ENCODE measurements at regions not wholly inside any gene's neighbourhood (a gene's known extent, or its start where the extent isn't known, plus 50 kb on each side); places are given as distances from the start of the nearest gene placed in this dataset.

DNA sequence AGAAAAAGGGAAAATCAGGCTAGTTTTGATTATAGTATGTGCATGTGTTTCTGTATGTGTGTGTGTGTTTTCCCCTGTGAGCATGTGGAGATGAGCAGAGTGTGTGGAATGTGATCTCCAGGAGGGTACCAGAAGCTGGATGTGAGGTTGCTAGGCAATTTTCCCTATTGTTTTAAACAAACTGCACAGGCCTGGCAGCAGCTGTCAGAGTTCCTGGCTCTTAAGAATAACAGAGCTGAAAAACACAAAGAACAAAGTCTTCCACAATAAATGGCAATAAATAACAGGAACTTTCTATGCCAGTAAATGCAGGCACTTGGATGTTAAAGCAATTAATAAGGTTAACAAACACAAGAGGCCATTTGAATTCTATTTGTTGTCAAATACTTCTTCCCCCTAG is 344.6 kb upstream of the CTSO start:
- H3K9me2 ChIP-seq (ENCODE audit: insufficient read depth, low read length), result no peaks in the 10 kb centered on the region
- intact Hi-C loops (cut with micrococcal nuclease; ENCODE audit: unreplicated experiment), result no loop called here
- no peaks in the 10 kb centered on the region for H3K9me3 ChIP-seq (ENCODE audit: low read length)
- TF ChIP-seq, protein P1, sequence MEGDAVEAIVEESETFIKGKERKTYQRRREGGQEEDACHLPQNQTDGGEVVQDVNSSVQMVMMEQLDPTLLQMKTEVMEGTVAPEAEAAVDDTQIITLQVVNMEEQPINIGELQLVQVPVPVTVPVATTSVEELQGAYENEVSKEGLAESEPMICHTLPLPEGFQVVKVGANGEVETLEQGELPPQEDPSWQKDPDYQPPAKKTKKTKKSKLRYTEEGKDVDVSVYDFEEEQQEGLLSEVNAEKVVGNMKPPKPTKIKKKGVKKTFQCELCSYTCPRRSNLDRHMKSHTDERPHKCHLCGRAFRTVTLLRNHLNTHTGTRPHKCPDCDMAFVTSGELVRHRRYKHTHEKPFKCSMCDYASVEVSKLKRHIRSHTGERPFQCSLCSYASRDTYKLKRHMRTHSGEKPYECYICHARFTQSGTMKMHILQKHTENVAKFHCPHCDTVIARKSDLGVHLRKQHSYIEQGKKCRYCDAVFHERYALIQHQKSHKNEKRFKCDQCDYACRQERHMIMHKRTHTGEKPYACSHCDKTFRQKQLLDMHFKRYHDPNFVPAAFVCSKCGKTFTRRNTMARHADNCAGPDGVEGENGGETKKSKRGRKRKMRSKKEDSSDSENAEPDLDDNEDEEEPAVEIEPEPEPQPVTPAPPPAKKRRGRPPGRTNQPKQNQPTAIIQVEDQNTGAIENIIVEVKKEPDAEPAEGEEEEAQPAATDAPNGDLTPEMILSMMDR (conservative IDR thresholded peaks at IDR 0.05; ENCODE audit: low read length), result no peak
- no peaks in the 10 kb centered on the region for H3K36me3 ChIP-seq (ENCODE audit: insufficient read depth, low read length)
- H3K27ac ChIP-seq (ENCODE audit: low read depth, low read length, poor library complexity, severe bottlenecking), result no peak overlapping the region
- no peak for DNase-seq (ENCODE audit: low spot score)
- ChIA-PET CTCF (ENCODE audit: unreplicated experiment) (no interaction called here), POLR2A (no interaction called here)
- H3K4me2 ChIP-seq (ENCODE audit: low read length), result no peak overlapping the region
- H4K20me1 ChIP-seq (ENCODE audit: insufficient read depth, low read length), result no peaks in the 10 kb centered on the region
- no peaks in the 10 kb centered on the region for H3K79me2 ChIP-seq (ENCODE audit: insufficient read depth, low read depth, low read length)
- H3K4me3 ChIP-seq (ENCODE audit: low read depth, low read length, poor library complexity, severe bottlenecking), result no peak overlapping the region
- no TSS peak for BruUV-seq (replicated peaks)
- no peak overlapping the region for H2AFZ ChIP-seq (ENCODE audit: low read length)
- H3K4me1 ChIP-seq (ENCODE audit: insufficient read depth, low read length, poor library complexity, severe bottlenecking), result no peaks in the 10 kb centered on the region

DNA sequence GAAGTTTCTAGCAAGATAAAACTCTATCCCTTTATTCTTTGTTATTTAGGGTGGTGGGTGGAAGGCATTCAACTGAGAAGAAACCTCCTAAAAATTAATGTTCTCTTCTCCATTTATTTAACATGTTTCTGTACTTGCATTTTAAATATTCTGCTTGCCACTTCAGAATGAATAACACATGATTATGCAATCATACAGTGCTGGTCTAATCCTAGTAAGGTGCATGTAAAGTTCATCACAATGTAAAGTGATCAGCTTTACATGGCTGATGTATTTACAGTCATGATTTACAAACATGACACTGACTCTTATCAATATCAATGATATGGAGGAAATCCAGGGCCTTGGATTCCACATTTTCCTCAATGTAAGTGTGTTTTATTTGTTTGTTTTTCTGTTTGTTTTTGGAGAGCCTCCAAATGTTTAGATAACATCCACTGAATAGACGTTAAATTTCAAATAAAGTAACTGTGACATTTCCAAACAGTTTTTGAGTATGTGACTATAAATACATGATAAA is 342.1 kb upstream of the CTSO start:
- H3K4me3 ChIP-seq (ENCODE audit: low read depth, low read length, poor library complexity, severe bottlenecking), result no peak overlapping the region
- no peak for TF ChIP-seq EZH2phosphoT487 (IDR thresholded peaks at IDR 0.05; ENCODE audit: borderline replicate concordance, low read depth, low read length)
- TF ChIP-seq, protein P1 (conservative IDR thresholded peaks at IDR 0.05; ENCODE audit: low read length), result no peak
- BruUV-seq (replicated peaks), result no TSS peak

DNA sequence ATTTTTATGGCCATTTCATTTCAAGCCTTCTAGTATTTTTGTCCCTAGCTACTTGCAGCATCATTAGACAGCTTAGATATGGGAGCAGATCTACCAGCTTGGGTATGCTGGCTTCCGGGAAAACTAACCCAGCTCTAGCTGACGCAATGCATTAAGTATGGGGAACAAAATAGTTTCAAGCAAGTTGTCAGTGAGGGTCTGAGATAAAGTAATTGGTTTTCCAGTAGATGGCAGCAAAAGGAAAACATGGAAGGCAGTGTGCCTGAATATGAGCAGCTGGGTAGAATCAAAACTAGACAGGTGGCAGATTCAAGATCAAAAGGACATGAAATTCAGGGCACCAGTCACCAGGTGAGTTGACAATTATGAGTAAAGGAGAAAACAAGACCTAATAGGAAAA is 340.9 kb upstream of the CTSO start:
- Histone ChIP-seq H3K4me1 (ENCODE audit: insufficient read depth, low read length, poor library complexity, severe bottlenecking) (no peaks in the 10 kb centered on the region), H3K9me3 (ENCODE audit: low read length) (no peaks in the 10 kb centered on the region), H3K79me2 (ENCODE audit: insufficient read depth, low read depth, low read length) (no peaks in the 10 kb centered on the region), H3K27ac (ENCODE audit: low read depth, low read length, poor library complexity, severe bottlenecking) (no peak overlapping the region), H3K36me3 (ENCODE audit: insufficient read depth, low read length) (no peaks in the 10 kb centered on the region), H3K4me2 (ENCODE audit: low read length) (no peak overlapping the region), H3K9me2 (ENCODE audit: insufficient read depth, low read length) (no peaks in the 10 kb centered on the region), H4K20me1 (ENCODE audit: insufficient read depth, low read length) (no peaks in the 10 kb centered on the region), H2AFZ (ENCODE audit: low read length) (no peak overlapping the region), H3K4me3 (ENCODE audit: low read depth, low read length, poor library complexity, severe bottlenecking) (no peak overlapping the region)
- CTCF ChIA-PET (ENCODE audit: unreplicated experiment), result no interaction called here
- DNase-seq (ENCODE audit: low spot score), result no peak
- POLR2A ChIA-PET, result no interaction called here
- TF ChIP-seq EZH2phosphoT487 (IDR thresholded peaks at IDR 0.05; ENCODE audit: borderline replicate concordance, low read depth, low read length), result no peak
- TF ChIP-seq, protein P1 (conservative IDR thresholded peaks at IDR 0.05; ENCODE audit: low read length), result peak; percentile 41
- intact Hi-C loops (cut with micrococcal nuclease; ENCODE audit: unreplicated experiment), result no loop called here
- no TSS peak for BruUV-seq (replicated peaks)

More for the DNA sequence above, 342.1 kb upstream of the CTSO start:
- no peak overlapping the region for H3K27ac ChIP-seq (ENCODE audit: low read depth, low read length, poor library complexity, severe bottlenecking)
- H3K9me2 ChIP-seq (ENCODE audit: insufficient read depth, low read length), result no peaks in the 10 kb centered on the region
- no peaks in the 10 kb centered on the region for H3K9me3 ChIP-seq (ENCODE audit: low read length)
- H3K36me3 ChIP-seq (ENCODE audit: insufficient read depth, low read length), result no peaks in the 10 kb centered on the region
- no peaks in the 10 kb centered on the region for H4K20me1 ChIP-seq (ENCODE audit: insufficient read depth, low read length)
- H3K79me2 ChIP-seq (ENCODE audit: insufficient read depth, low read depth, low read length), result no peaks in the 10 kb centered on the region
- no peak overlapping the region for H2AFZ ChIP-seq (ENCODE audit: low read length)
- no peak for DNase-seq (ENCODE audit: low spot score)
- no peaks in the 10 kb centered on the region for H3K4me1 ChIP-seq (ENCODE audit: insufficient read depth, low read length, poor library complexity, severe bottlenecking)
- ChIA-PET POLR2A (no interaction called here), CTCF (ENCODE audit: unreplicated experiment) (no interaction called here)
- intact Hi-C loops (cut with micrococcal nuclease; ENCODE audit: unreplicated experiment), result no loop called here
- no peak overlapping the region for H3K4me2 ChIP-seq (ENCODE audit: low read length)

All from OCI-LY7 (cell line).